Adipocyte (in vitro differentiated cells): ENCODE measurements at regions not wholly inside any gene's neighbourhood (a gene's known extent, or its start where the extent isn't known, plus 50 kb on each side); places are given as distances from the start of the nearest gene placed in this dataset.

Experiments used
- DNase-seq: peaks from one replicate; pipeline ENCODE4 v3.0.0-alpha.2; 2015; ENCODE audit warnings: low read depth
- H3K27me3 ChIP-seq: replicated peaks from 2 replicates; pipeline ENCODE4 v1.7.0; 2013; ENCODE audit warnings: mild to moderate bottlenecking, low read length, moderate library complexity; ENCODE audit not compliant: control insufficient read depth, insufficient read depth
- H3K36me3 ChIP-seq: 2 replicates; pipeline ENCODE4 v1.7.0; 2013; ENCODE audit warnings: low read length, mild to moderate bottlenecking, moderate library complexity; ENCODE audit not compliant: control insufficient read depth, insufficient read depth, severe bottlenecking
- H3K4me1 ChIP-seq: 2 replicates; pipeline ENCODE4 v1.7.0; 2013; ENCODE audit warnings: mild to moderate bottlenecking, low read length, moderate library complexity; ENCODE audit not compliant: control insufficient read depth, insufficient read depth
- H3K4me3 ChIP-seq: 2 replicates; pipeline ENCODE4 v1.7.0; 2013; ENCODE audit warnings: mild to moderate bottlenecking, low read length, moderate library complexity
- H3K9ac ChIP-seq: 2 replicates; pipeline ENCODE4 v1.7.0; 2013; ENCODE audit warnings: mild to moderate bottlenecking, low read length, moderate library complexity
- H3K9me3 ChIP-seq: 2 replicates; pipeline ENCODE4 v1.7.0; 2013; ENCODE audit warnings: mild to moderate bottlenecking, low read length, moderate library complexity; ENCODE audit not compliant: control insufficient read depth

- no peak overlapping the region for H3K9ac ChIP-seq
- no peaks in the 10 kb centered on the region for H3K9me3 ChIP-seq
- peak; percentile 59 for DNase-seq
- H3K4me1 ChIP-seq: no peaks in the 10 kb centered on the region
- H3K27me3 ChIP-seq: peaks cover 9% of the 10 kb centered on the region
- H3K36me3 ChIP-seq: no peaks in the 10 kb centered on the region
- H3K4me3 ChIP-seq: no peak overlapping the region
Observed at GRCh38 chr4:146577111-146577510, 55.4 kb upstream of the SLC10A7 start.

- Histone ChIP-seq H3K4me3 (no peak overlapping the region), H3K9me3 (peaks cover 3% of the 10 kb centered on the region), H3K4me1 (peaks cover 21% of the 10 kb centered on the region), H3K36me3 (no peaks in the 10 kb centered on the region), H3K27me3 (peaks cover 9% of the 10 kb centered on the region), H3K9ac (no peak overlapping the region)
- no peak for DNase-seq
Observed at GRCh38 chr4:146582864-146583263, 55.8 kb upstream of the POU4F2 start.

GRCh38 chr4:146585761-146586333 is 52.8 kb upstream of the POU4F2 start:
- DNase-seq: peak; percentile 93
- no peak overlapping the region for H3K9ac ChIP-seq
- H3K27me3 ChIP-seq: no peaks in the 10 kb centered on the region
- H3K9me3 ChIP-seq: peaks cover 3% of the 10 kb centered on the region
- H3K36me3 ChIP-seq: no peaks in the 10 kb centered on the region
- H3K4me3 ChIP-seq: peak overlapping the region; percentile 14
- peaks cover 21% of the 10 kb centered on the region for H3K4me1 ChIP-seq
